Thyroid gland (tissue), 4 donors: ENCODE measurements at regions not wholly inside any gene's neighbourhood (a gene's known extent, or its start where the extent isn't known, plus 50 kb on each side); places are given as distances from the start of the nearest gene placed in this dataset.

ENCODE experiments used
- DNase-seq, 2 donors: peaks; one replicate each; pipeline ENCODE4 v3.0.0-alpha.2; 2019
- H3K27ac ChIP-seq, 3 donors: fragments of 200-600 bp; sonication (generic); 1 replicate in 2 of 3; 2 replicates in 1 of 3; pipeline ENCODE4 v1.5.1; 2016 to 2019; ENCODE audit warnings: mild to moderate bottlenecking in 1 of 3, moderate library complexity in 1 of 3
- H3K27me3 ChIP-seq: fragments of 200-600 bp; sonication (generic); one replicate; pipeline ENCODE4 v1.5.1; 2019
- H3K36me3 ChIP-seq, 2 donors: fragments of 200-600 bp; sonication (generic); one replicate each; pipeline ENCODE4 v1.5.1; 2016 to 2019
- H3K4me1 ChIP-seq, 2 donors: fragments of 200-600 bp; sonication (generic); one replicate each; pipeline ENCODE4 v1.5.1; 2017 to 2019
- H3K4me3 ChIP-seq, 3 donors: fragments of 200-600 bp; sonication (generic); replicated peaks in 1 of 3; 1 replicate in 2 of 3; 2 replicates in 1 of 3; pipeline ENCODE4 v1.5.1; 2016; ENCODE audit warnings: mild to moderate bottlenecking in 1 of 3
- H3K9me3 ChIP-seq: fragments of 200-600 bp; sonication (generic); one replicate; pipeline ENCODE4 v1.5.1; 2017
- POLR2A ChIP-seq, 2 donors: fragments of 450-650 bp; IDR thresholded peaks; one replicate each; pipeline ENCODE4 v1.6.1; 2017; ENCODE audit warnings: antibody characterized with exemption in 2 of 2, mild to moderate bottlenecking in 2 of 2, moderate library complexity in 1 of 2
- WGBS, 2 donors: methylation state at CpG; one replicate each; pipeline ENCODE4 v1.1.5; 2017; 5-methylcytosine and 5-hydroxymethylcytosine counted together
- intact Hi-C: fragments of 100-400 bp; cut with DNase I; formaldehyde crosslinking; loops from one replicate; pipeline ENCODE4 v1.15.1; 2023
- TF ChIP-seq, protein P1 (sequence below), 6 experiments: fragments of 200-600 bp in 3 of 6; fragments of 450-650 bp in 3 of 6; sonication (generic) in 3 of 6; IDR thresholded peaks; one replicate each; pipeline ENCODE4 v1.5.1; 2016 to 2019; ENCODE audit warnings: antibody characterized with exemption in 6 of 6, mild to moderate bottlenecking in 2 of 6, inconsistent platforms in 1 of 6, moderate library complexity in 1 of 6

DNA sequence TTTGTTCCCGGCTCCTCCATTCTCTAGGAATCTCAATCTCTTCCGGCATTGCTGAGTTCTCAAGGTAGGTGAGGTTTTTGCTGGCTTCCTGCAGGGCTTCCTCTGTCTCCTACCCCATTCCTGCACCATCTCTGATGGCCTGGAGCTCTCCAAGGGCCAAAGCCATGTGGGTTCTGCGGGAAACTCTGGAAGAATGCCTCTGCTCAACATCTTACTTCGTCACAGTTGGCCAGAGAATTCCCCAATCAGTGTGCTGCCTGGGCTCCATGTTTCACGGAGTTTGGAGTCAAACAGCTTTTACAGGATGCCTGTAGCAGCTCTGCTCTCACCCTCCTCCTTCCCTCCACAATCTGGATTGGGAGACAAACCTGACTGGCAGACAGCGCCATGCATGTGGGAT, 253.9 kb upstream of the HES1 start:
- H3K27ac ChIP-seq = no peak overlapping the region
- H3K27me3 ChIP-seq = no peaks in the 10 kb centered on the region
- H3K36me3 ChIP-seq = no peaks in the 10 kb centered on the region
- peaks cover 10 to 13% of the 10 kb centered on the region in 2 donors for H3K4me1 ChIP-seq
- intact Hi-C loops = no loop called here
- WGBS, 2 donors = 92 to 96% methylated on average over 6 of the region's 6 CpGs
- no peak for TF ChIP-seq POLR2A (IDR thresholded peaks at IDR 0.05)
- TF ChIP-seq, protein P1, sequence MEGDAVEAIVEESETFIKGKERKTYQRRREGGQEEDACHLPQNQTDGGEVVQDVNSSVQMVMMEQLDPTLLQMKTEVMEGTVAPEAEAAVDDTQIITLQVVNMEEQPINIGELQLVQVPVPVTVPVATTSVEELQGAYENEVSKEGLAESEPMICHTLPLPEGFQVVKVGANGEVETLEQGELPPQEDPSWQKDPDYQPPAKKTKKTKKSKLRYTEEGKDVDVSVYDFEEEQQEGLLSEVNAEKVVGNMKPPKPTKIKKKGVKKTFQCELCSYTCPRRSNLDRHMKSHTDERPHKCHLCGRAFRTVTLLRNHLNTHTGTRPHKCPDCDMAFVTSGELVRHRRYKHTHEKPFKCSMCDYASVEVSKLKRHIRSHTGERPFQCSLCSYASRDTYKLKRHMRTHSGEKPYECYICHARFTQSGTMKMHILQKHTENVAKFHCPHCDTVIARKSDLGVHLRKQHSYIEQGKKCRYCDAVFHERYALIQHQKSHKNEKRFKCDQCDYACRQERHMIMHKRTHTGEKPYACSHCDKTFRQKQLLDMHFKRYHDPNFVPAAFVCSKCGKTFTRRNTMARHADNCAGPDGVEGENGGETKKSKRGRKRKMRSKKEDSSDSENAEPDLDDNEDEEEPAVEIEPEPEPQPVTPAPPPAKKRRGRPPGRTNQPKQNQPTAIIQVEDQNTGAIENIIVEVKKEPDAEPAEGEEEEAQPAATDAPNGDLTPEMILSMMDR (IDR thresholded peaks at IDR 0.05) = no peak
- no peak for DNase-seq
- no peak overlapping the region for H3K4me3 ChIP-seq
- H3K9me3 ChIP-seq = no peaks in the 10 kb centered on the region

DNA sequence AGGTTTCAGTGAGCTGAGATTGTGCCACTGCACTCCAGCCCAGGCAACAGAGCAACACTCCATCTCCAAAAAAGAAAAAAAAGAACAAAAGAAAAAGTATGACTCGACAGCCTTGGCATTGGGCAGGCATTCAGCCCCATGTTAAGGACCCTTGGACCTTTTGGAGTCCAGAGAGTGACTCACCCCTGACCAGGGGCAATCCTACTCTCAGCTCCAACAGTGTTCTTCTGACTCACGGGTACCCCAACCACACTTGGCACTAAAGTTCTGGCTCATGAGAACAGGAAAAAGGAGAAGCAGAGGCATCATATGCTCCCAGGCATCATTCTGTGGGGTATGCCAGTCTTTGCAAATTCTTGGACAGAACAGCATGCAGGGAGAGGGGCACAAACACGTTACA, 252.4 kb upstream of the HES1 start:
- Histone ChIP-seq H3K4me3 (no peak overlapping the region), H3K27ac (no peak overlapping the region), H3K4me1 (peaks cover 10 to 13% of the 10 kb centered on the region in 2 donors), H3K9me3 (no peaks in the 10 kb centered on the region), H3K27me3 (no peaks in the 10 kb centered on the region), H3K36me3 (no peaks in the 10 kb centered on the region)
- WGBS, 2 donors = 81 to 87% methylated on average over 3 of the region's 3 CpGs
- no peak for DNase-seq
- intact Hi-C loops = no loop called here
- TF ChIP-seq, protein P1 (IDR thresholded peaks at IDR 0.05) = no peak
- TF ChIP-seq POLR2A (IDR thresholded peaks at IDR 0.05) = no peak

DNA sequence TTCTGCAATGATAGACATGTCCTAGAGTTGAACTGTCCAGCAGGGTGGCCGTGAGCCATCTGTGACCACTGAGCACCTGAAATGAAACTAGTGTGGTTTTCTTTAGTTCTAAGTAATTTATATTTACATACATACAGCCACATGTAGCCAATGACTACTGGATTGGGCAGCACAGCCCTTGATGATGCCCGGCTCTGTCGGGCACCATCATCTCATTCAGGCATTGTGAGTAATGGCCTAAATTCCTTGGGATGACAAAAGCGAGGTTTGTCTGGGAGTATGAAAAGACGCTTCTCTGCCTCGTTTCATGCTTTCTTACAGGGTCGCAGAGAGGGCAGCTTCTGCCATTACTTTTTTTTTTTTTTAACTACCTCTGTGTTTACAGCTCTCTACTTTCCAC, 251.9 kb upstream of the HES1 start:
- TF ChIP-seq, protein P1 (IDR thresholded peaks at IDR 0.05) = no peak
- TF ChIP-seq POLR2A (IDR thresholded peaks at IDR 0.05) = no peak
- Histone ChIP-seq H3K4me3 (no peak overlapping the region), H3K36me3 (no peaks in the 10 kb centered on the region), H3K4me1 (peaks cover 10 to 13% of the 10 kb centered on the region in 2 donors), H3K9me3 (no peaks in the 10 kb centered on the region), H3K27me3 (no peaks in the 10 kb centered on the region), H3K27ac (peak overlapping the region in 2 of 3 donors; percentile 70 to 73)
- DNase-seq = no peak
- intact Hi-C loops = no loop called here
- WGBS, 2 donors = 86 to 90% methylated on average over 7 of the region's 7 CpGs

DNA sequence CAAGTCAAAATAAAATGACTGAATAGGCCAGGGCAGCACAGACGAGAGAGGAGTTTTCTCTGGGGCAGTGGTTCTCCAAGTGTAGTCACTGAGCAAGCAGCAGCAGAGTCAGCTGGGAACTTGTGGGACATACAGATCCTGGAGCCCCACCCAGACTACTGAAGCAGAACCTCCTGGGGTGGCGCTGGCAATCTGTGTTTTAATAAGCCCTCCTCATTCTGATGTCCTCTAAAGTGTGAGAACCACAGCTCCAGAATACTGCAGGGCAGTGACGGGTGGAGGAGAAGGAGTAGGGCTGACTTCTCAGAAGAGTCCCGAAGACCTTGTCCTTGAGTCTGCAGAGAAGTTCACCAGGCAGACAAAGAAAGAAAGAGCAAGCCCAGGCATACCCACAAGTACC, 251.3 kb upstream of the HES1 start:
- TF ChIP-seq, protein P1 (IDR thresholded peaks at IDR 0.05) = no peak
- TF ChIP-seq POLR2A (IDR thresholded peaks at IDR 0.05) = peak in 1 of 2 donors; percentile 42
- intact Hi-C loops = no loop called here

DNA sequence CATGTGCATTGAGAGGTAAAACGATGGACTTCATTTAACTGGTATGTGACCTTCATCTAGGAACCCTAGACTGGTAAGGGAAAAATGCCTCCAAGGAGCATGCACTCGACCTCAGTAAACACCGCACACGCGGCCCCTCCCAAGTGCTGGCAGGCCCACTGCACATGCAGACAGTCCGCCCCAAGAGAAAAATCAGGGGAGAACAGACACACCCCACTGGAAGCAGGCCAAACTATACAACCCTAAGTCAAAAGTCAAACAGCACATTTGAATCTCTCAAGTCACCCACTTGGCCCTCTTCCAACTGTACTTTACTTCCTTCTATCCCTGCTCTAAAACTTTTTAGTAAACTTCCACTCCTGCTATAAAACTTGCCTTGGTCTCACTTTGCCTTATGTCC, 250.1 kb upstream of the HES1 start:
- WGBS, 2 donors = 54 to 57% methylated on average over 6 of the region's 6 CpGs
- H3K27me3 ChIP-seq = no peaks in the 10 kb centered on the region
- no peak for TF ChIP-seq POLR2A (IDR thresholded peaks at IDR 0.05)
- TF ChIP-seq, protein P1 (IDR thresholded peaks at IDR 0.05) = no peak
- H3K4me3 ChIP-seq = no peak overlapping the region
- no peak for DNase-seq
- H3K36me3 ChIP-seq = no peaks in the 10 kb centered on the region
- intact Hi-C loops = no loop called here
- no peaks in the 10 kb centered on the region for H3K9me3 ChIP-seq
- no peak overlapping the region for H3K27ac ChIP-seq
- peaks cover 10 to 13% of the 10 kb centered on the region in 2 donors for H3K4me1 ChIP-seq

More for the DNA sequence above, 251.3 kb upstream of the HES1 start:
- H3K4me3 ChIP-seq = no peak overlapping the region
- DNase-seq = peak; percentile 69 to 86
- H3K4me1 ChIP-seq = peaks cover 10 to 13% of the 10 kb centered on the region in 2 donors
- peak overlapping the region in 2 of 3 donors; percentile 70 to 73 for H3K27ac ChIP-seq
- WGBS, 2 donors = 24 to 46% methylated on average over 4 of the region's 4 CpGs
- H3K27me3 ChIP-seq = no peaks in the 10 kb centered on the region
- no peaks in the 10 kb centered on the region for H3K36me3 ChIP-seq
- no peaks in the 10 kb centered on the region for H3K9me3 ChIP-seq
